SK-N-SH (cell line): ENCODE measurements at regions not wholly inside any gene's neighbourhood (a gene's known extent, or its start where the extent isn't known, plus 50 kb on each side); places are given as distances from the start of the nearest gene placed in this dataset.

Source experiments
- CTCF ChIA-PET: fragments of 300-600, 350-600 bp; formaldehyde crosslinking; extraction: SDS; loops from one replicate; lab custom pipeline; 2021; lab: Yijun Ruan, JAX
- POLR2A ChIA-PET: fragments of 350-600 bp; sonication (Branson Sonifier 250); formaldehyde crosslinking; extraction: SDS; loops from one replicate; lab custom pipeline; 2020; ENCODE audit warnings: antibody characterized with exemption, inconsistent platforms; lab: Yijun Ruan, JAX
- DNase-seq: peaks from one replicate; pipeline ENCODE4 v3.0.0; 2012
- H2AFZ ChIP-seq: fragments of 200-600 bp; sonication (generic); 2 replicates; pipeline ENCODE4 v1.8.1; 2016; ENCODE audit warnings: antibody characterized with exemption, mild to moderate bottlenecking, low read depth
- H3F3A ChIP-seq: fragments of 200-600 bp; sonication (generic); replicated peaks from 2 replicates; pipeline ENCODE3; 2016; ENCODE audit warnings: antibody characterized with exemption, mild to moderate bottlenecking; ENCODE audit not compliant: insufficient read depth
- H3K27ac ChIP-seq, 2 experiments: fragments of 200-500 bp in 1 of 2; fragments of 200-600 bp in 1 of 2; sonication (Bioruptor generic) in 1 of 2; sonication (generic), shearing (Covaris generic) in 1 of 2; 2 replicates each; pipeline versions ENCODE4 v1.5.1 to v1.6.1; 2014 to 2016; ENCODE audit warnings: low read depth in 2 of 2, inconsistent platforms in 1 of 2, low read length in 1 of 2, mild to moderate bottlenecking in 1 of 2, mixed read lengths in 1 of 2
- H3K27me3 ChIP-seq: fragments of 200-600 bp; sonication (generic), shearing (Covaris generic); 2 replicates; pipeline ENCODE4 v1.6.1; 2016; ENCODE audit warnings: mixed run types; ENCODE audit not compliant: insufficient read depth
- H3K36me3 ChIP-seq, 2 experiments: fragments of 200-500 bp in 1 of 2; fragments of 200-600 bp in 1 of 2; sonication (Bioruptor generic) in 1 of 2; sonication (generic) in 1 of 2; replicated peaks in 1 of 2; 2 replicates each; pipeline versions ENCODE3 to v1.5.1; 2014 to 2016; ENCODE audit warnings: low read length in 1 of 2, mild to moderate bottlenecking in 1 of 2; ENCODE audit not compliant: insufficient read depth in 2 of 2, control insufficient read depth in 1 of 2
- H3K4me1 ChIP-seq, 2 experiments: fragments of 200-500 bp in 1 of 2; fragments of 200-600 bp in 1 of 2; sonication (Bioruptor generic) in 1 of 2; sonication (generic), shearing (Covaris generic) in 1 of 2; 2 replicates each; pipeline versions ENCODE4 v1.5.1 to v1.6.1; 2014 to 2016; ENCODE audit warnings: low read depth in 1 of 2, low read length in 1 of 2, mixed run types in 1 of 2; ENCODE audit not compliant: insufficient read depth in 2 of 2, control insufficient read depth in 1 of 2
- H3K4me2 ChIP-seq: fragments of 200-600 bp; sonication (generic), shearing (Covaris generic); 2 replicates; pipeline ENCODE4 v1.6.1; 2017; ENCODE audit warnings: mixed run types
- H3K4me3 ChIP-seq, 2 experiments: fragments of 200-500 bp in 1 of 2; fragments of 200-600 bp in 1 of 2; sonication (Bioruptor generic) in 1 of 2; sonication (generic), shearing (Covaris generic) in 1 of 2; 2 replicates each; pipeline versions ENCODE4 v1.5.1 to v1.8.1; 2014 to 2016; ENCODE audit warnings: low read depth in 2 of 2, inconsistent platforms in 1 of 2, low read length in 1 of 2, mild to moderate bottlenecking in 1 of 2, mixed read lengths in 1 of 2, moderate library complexity in 1 of 2
- H3K79me2 ChIP-seq: fragments of 200-600 bp; sonication (generic); 2 replicates; pipeline ENCODE4 v1.8.1; 2017; ENCODE audit warnings: mild to moderate bottlenecking; ENCODE audit not compliant: insufficient read depth
- H3K9ac ChIP-seq: fragments of 200-600 bp; sonication (generic); 2 replicates; pipeline ENCODE4 v1.6.1; 2017; ENCODE audit warnings: mixed run types
- H3K9me2 ChIP-seq: fragments of 200-600 bp; sonication (generic); 2 replicates; pipeline ENCODE4 v1.6.1; 2017; ENCODE audit warnings: mixed run types
- H3K9me3 ChIP-seq: fragments of 200-600 bp; sonication (generic); 2 replicates; pipeline ENCODE4 v1.6.1; 2017; ENCODE audit warnings: mixed run types, mild to moderate bottlenecking, moderate library complexity
- H4K20me1 ChIP-seq: fragments of 200-600 bp; sonication (generic); 2 replicates; pipeline ENCODE4 v1.6.1; 2017; ENCODE audit warnings: mild to moderate bottlenecking, mixed run types; ENCODE audit not compliant: insufficient read depth
- CHD2 ChIP-seq: fragments of 150-350 bp; IDR thresholded peaks from 2 replicates; pipeline ENCODE4 v1.6.1; 2018; ENCODE audit warnings: low read length; ENCODE audit not compliant: partially characterized antibody
- EP300 ChIP-seq, 2 experiments: IDR thresholded peaks; 2 replicates each; pipeline versions ENCODE4 v1.4.0 to v1.6.1; 2012; ENCODE audit warnings: borderline replicate concordance in 1 of 2, low read depth in 1 of 2, low read length in 1 of 2
- FOSL2 ChIP-seq: IDR thresholded peaks from 2 replicates; pipeline ENCODE4 v1.4.0; 2012; ENCODE audit warnings: low read depth, mild to moderate bottlenecking, moderate library complexity, borderline replicate concordance
- FOXM1 ChIP-seq: IDR thresholded peaks from 2 replicates; pipeline ENCODE4 v1.4.0; 2012; ENCODE audit warnings: low read depth, mild to moderate bottlenecking
- MAX ChIP-seq: IDR thresholded peaks from 2 replicates; pipeline ENCODE4 v1.4.0; 2012; ENCODE audit warnings: low read depth
- MEF2A ChIP-seq: IDR thresholded peaks from 2 replicates; pipeline ENCODE4 v1.4.0; 2012; ENCODE audit warnings: low read depth, borderline replicate concordance
- MXI1 ChIP-seq: IDR thresholded peaks from 2 replicates; pipeline ENCODE4 v1.6.1; 2012; ENCODE audit warnings: mild to moderate bottlenecking, low read depth, low read length, improper control_type of control experiment
- POLR2AphosphoS5 ChIP-seq: IDR thresholded peaks from 2 replicates; pipeline ENCODE4 v1.6.1; 2012; ENCODE audit warnings: low read depth, low read length
- RAD21 ChIP-seq: IDR thresholded peaks from 2 replicates; pipeline ENCODE4 v1.6.1; 2012; ENCODE audit warnings: mild to moderate bottlenecking, low read length
- REST ChIP-seq: IDR thresholded peaks from 2 replicates; pipeline ENCODE4 v1.6.1; 2012; ENCODE audit warnings: mild to moderate bottlenecking, low read depth, low read length, moderate library complexity
- RXRA ChIP-seq: IDR thresholded peaks from 2 replicates; pipeline ENCODE4 v1.4.0; 2012; ENCODE audit warnings: low read depth, mild to moderate bottlenecking, borderline replicate concordance
- TEAD4 ChIP-seq: IDR thresholded peaks from 2 replicates; pipeline ENCODE4 v1.4.0; 2012; ENCODE audit warnings: mild to moderate bottlenecking, borderline replicate concordance; ENCODE audit not compliant: insufficient read depth
- USF1 ChIP-seq: IDR thresholded peaks from 2 replicates; pipeline ENCODE4 v1.4.0; 2012; ENCODE audit warnings: low read depth, borderline replicate concordance
- ZBTB33 ChIP-seq: IDR thresholded peaks from 2 replicates; pipeline ENCODE4 v1.4.0; 2012; ENCODE audit warnings: low read depth, borderline replicate concordance
- WGBS: methylation state at CpG from one replicate; pipeline ENCODE4 v1.1.6; 2017; ENCODE audit warnings: low lambda C conversion rate; 5-methylcytosine and 5-hydroxymethylcytosine counted together

- no peak for DNase-seq
- Histone ChIP-seq H3K9me2 (no peaks in the 10 kb centered on the region), H3K4me2 (no peak overlapping the region), H3K79me2 (no peaks in the 10 kb centered on the region), H3K27ac (no peak overlapping the region), H3K9me3 (no peaks in the 10 kb centered on the region)
- TF ChIP-seq MXI1: no peak
- TF ChIP-seq RAD21: no peak
- TF ChIP-seq FOSL2: no peak
- no peak for TF ChIP-seq POLR2AphosphoS5
- TF ChIP-seq, all 33 proteins: peak for 0
- H4K20me1 ChIP-seq: no peaks in the 10 kb centered on the region
- POLR2A ChIA-PET: no interaction called here
- H3F3A ChIP-seq: no peaks in the 10 kb centered on the region
- WGBS: 23% methylated on average over 4 of the region's 4 CpGs
- no peak overlapping the region for H3K4me3 ChIP-seq
- CTCF ChIA-PET: interaction anchor here (1.5 to 2.3 kb wide), 2 partner anchors 10 to 16 kb away, joined by 6 to 7 read pairs; no protein-coding TSS in a partner anchor
- H3K36me3 ChIP-seq: no peaks in the 10 kb centered on the region
- H3K27me3 ChIP-seq: no peaks in the 10 kb centered on the region
- H2AFZ ChIP-seq: no peak overlapping the region
- H3K9ac ChIP-seq: no peak overlapping the region
- no peaks in the 10 kb centered on the region; a peak in 1 of 4 replicates for H3K4me1 ChIP-seq
Measured at GRCh38 chr7:25347360-25348066, 119.2 kb upstream of the NPVF start.

- no peaks in the 10 kb centered on the region; a peak in 1 of 4 replicates for H3K4me1 ChIP-seq
- no peak overlapping the region for H3K4me2 ChIP-seq
- POLR2A ChIA-PET: no interaction called here
- H4K20me1 ChIP-seq: no peaks in the 10 kb centered on the region
- H3K4me3 ChIP-seq: no peak overlapping the region
- DNase-seq: no peak
- no peaks in the 10 kb centered on the region for H3F3A ChIP-seq
- no peak overlapping the region for H3K27ac ChIP-seq
- TF ChIP-seq MEF2A (no peak), TEAD4 (no peak), FOXM1 (no peak), CHD2 (no peak), REST (no peak), USF1 (no peak), POLR2AphosphoS5 (no peak), EP300 (IDR thresholded peaks at IDR 0.05; ENCODE audit: borderline replicate concordance in 1 of 2, low read depth in 1 of 2, low read length in 1 of 2) (no peak), RXRA (no peak), ZBTB33 (no peak), MAX (no peak)
- no peaks in the 10 kb centered on the region for H3K36me3 ChIP-seq
- WGBS: 39% methylated on average over 3 of the region's 3 CpGs
- H3K79me2 ChIP-seq: no peaks in the 10 kb centered on the region
- no peak overlapping the region for H2AFZ ChIP-seq
- H3K9me2 ChIP-seq: no peaks in the 10 kb centered on the region
- H3K9me3 ChIP-seq: no peaks in the 10 kb centered on the region
- no peak overlapping the region for H3K9ac ChIP-seq
- H3K27me3 ChIP-seq: no peaks in the 10 kb centered on the region
- CTCF ChIA-PET: interaction anchor here (0.9 to 2.3 kb wide), 6 partner anchors 11 to 88 kb away, joined by 3 to 7 read pairs (median 5); no protein-coding TSS in a partner anchor
Measured at GRCh38 chr7:25348104-25348503, 119.8 kb upstream of the NPVF start.
